ENCODE measurements at regions not wholly inside any gene's neighbourhood (a gene's known extent, or its start where the extent isn't known, plus 50 kb on each side); places are given as distances from the start of the nearest gene placed in this dataset.

GRCh38 chr14:51504669-51505068 is 147.0 kb upstream of the FRMD6 start:
- no peak for TF ChIP-seq CTCF (conservative IDR thresholded peaks at IDR 0.05; ENCODE audit: low read depth in 2 of 2)
- TF ChIP-seq POLR2AphosphoS5 (IDR thresholded peaks at IDR 0.05; ENCODE audit: low read depth) = no peak
- no peak for TF ChIP-seq EZH2 (IDR thresholded peaks at IDR 0.05; ENCODE audit: low read depth, unreplicated experiment)
- TF ChIP-seq, protein P1, sequence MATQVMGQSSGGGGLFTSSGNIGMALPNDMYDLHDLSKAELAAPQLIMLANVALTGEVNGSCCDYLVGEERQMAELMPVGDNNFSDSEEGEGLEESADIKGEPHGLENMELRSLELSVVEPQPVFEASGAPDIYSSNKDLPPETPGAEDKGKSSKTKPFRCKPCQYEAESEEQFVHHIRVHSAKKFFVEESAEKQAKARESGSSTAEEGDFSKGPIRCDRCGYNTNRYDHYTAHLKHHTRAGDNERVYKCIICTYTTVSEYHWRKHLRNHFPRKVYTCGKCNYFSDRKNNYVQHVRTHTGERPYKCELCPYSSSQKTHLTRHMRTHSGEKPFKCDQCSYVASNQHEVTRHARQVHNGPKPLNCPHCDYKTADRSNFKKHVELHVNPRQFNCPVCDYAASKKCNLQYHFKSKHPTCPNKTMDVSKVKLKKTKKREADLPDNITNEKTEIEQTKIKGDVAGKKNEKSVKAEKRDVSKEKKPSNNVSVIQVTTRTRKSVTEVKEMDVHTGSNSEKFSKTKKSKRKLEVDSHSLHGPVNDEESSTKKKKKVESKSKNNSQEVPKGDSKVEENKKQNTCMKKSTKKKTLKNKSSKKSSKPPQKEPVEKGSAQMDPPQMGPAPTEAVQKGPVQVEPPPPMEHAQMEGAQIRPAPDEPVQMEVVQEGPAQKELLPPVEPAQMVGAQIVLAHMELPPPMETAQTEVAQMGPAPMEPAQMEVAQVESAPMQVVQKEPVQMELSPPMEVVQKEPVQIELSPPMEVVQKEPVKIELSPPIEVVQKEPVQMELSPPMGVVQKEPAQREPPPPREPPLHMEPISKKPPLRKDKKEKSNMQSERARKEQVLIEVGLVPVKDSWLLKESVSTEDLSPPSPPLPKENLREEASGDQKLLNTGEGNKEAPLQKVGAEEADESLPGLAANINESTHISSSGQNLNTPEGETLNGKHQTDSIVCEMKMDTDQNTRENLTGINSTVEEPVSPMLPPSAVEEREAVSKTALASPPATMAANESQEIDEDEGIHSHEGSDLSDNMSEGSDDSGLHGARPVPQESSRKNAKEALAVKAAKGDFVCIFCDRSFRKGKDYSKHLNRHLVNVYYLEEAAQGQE (IDR thresholded peaks at IDR 0.05; ENCODE audit: unreplicated experiment) = no peak
- no peak for TF ChIP-seq ETS1 (IDR thresholded peaks at IDR 0.05)
- TF ChIP-seq EZH2phosphoT487 (IDR thresholded peaks at IDR 0.05; ENCODE audit: unreplicated experiment) = no peak
- TF ChIP-seq CREB1 (CRISPR knock-in tag; IDR thresholded peaks at IDR 0.05; ENCODE audit: low read depth) = no peak
- TF ChIP-seq STAT1 (IDR thresholded peaks at IDR 0.05; ENCODE audit: unreplicated experiment) = no peak
- TF ChIP-seq JUNB (IDR thresholded peaks at IDR 0.05; ENCODE audit: unreplicated experiment) = no peak
